GM19372 (cell line): ENCODE measurements at regions not wholly inside any gene's neighbourhood (a gene's known extent, or its start where the extent isn't known, plus 50 kb on each side); places are given as distances from the start of the nearest gene placed in this dataset.

ENCODE experiments used
- ATAC-seq: cut with Tn5 transposase; IDR thresholded peaks from one replicate; pipeline ENCODE4 v1.9.1; 2021; ENCODE audit warnings: mild to moderate bottlenecking, low read depth, moderate library complexity; ENCODE audit not compliant: unreplicated experiment

GRCh38 chr9:105859428-105860091, 165.2 kb downstream of the TMEM38B start:
- no peak for ATAC-seq

- no peak for ATAC-seq
Observed at GRCh38 chr9:105860516-105860915, 166.2 kb downstream of the TMEM38B start.

GRCh38 chr9:105861972-105862371, 167.6 kb downstream of the TMEM38B start:
- no peak for ATAC-seq

GRCh38 chr9:105864248-105864898, 170.0 kb downstream of the TMEM38B start:
- ATAC-seq: no peak

- ATAC-seq: no peak
Observed at GRCh38 chr9:105865285-105865684, 170.9 kb downstream of the TMEM38B start.

- no peak for ATAC-seq
Observed at GRCh38 chr9:105871540-105871939, 177.2 kb downstream of the TMEM38B start.

- ATAC-seq: no peak
Observed at GRCh38 chr9:105873801-105874200, 179.5 kb downstream of the TMEM38B start.

- ATAC-seq: no peak
Observed at GRCh38 chr9:105877721-105878120, 183.4 kb downstream of the TMEM38B start.

GRCh38 chr9:105879181-105879580, 184.8 kb downstream of the TMEM38B start:
- ATAC-seq: no peak

- no peak for ATAC-seq
Observed at GRCh38 chr9:105880517-105880916, 186.2 kb downstream of the TMEM38B start.

- no peak for ATAC-seq
Observed at GRCh38 chr9:105881021-105881420, 186.7 kb downstream of the TMEM38B start.

- peak; percentile 67 for ATAC-seq
Observed at GRCh38 chr9:105881654-105882349, 187.5 kb downstream of the TMEM38B start.

GRCh38 chr9:105883847-105884246, 189.5 kb downstream of the TMEM38B start:
- ATAC-seq: peak; percentile 77

GRCh38 chr9:105884416-105884815, 190.1 kb downstream of the TMEM38B start:
- ATAC-seq: no peak

- ATAC-seq: no peak
Observed at GRCh38 chr9:105886136-105886535, 191.8 kb downstream of the TMEM38B start.

GRCh38 chr9:105887679-105888078, 193.3 kb downstream of the TMEM38B start:
- no peak for ATAC-seq

GRCh38 chr9:105890046-105890822, 195.9 kb downstream of the TMEM38B start:
- no peak for ATAC-seq

- ATAC-seq: no peak
Observed at GRCh38 chr9:105900123-105900522, 205.8 kb downstream of the TMEM38B start.

GRCh38 chr9:105901514-105902109, 207.3 kb downstream of the TMEM38B start:
- ATAC-seq: no peak

GRCh38 chr9:105908069-105908468, 213.7 kb downstream of the TMEM38B start:
- no peak for ATAC-seq
